Esophagus squamous epithelium (tissue), 4 donors: ENCODE measurements at regions not wholly inside any gene's neighbourhood (a gene's known extent, or its start where the extent isn't known, plus 50 kb on each side); places are given as distances from the start of the nearest gene placed in this dataset.

Experiments used
- POLR2A ChIP-seq, 4 donors: fragments of 450-650 bp; IDR thresholded peaks; one replicate each; pipeline ENCODE4 v1.6.1; 2017; ENCODE audit warnings: antibody characterized with exemption in 4 of 4, mild to moderate bottlenecking in 4 of 4, moderate library complexity in 3 of 4
- TF ChIP-seq, protein P1 (sequence below), 6 experiments: fragments of 450-650 bp in 4 of 6; fragments of 200-600 bp in 2 of 6; sonication (generic) in 2 of 6; IDR thresholded peaks; one replicate each; pipeline ENCODE4 v1.5.1; 2016 to 2019; ENCODE audit warnings: antibody characterized with exemption in 6 of 6, mild to moderate bottlenecking in 4 of 6, moderate library complexity in 4 of 6

DNA sequence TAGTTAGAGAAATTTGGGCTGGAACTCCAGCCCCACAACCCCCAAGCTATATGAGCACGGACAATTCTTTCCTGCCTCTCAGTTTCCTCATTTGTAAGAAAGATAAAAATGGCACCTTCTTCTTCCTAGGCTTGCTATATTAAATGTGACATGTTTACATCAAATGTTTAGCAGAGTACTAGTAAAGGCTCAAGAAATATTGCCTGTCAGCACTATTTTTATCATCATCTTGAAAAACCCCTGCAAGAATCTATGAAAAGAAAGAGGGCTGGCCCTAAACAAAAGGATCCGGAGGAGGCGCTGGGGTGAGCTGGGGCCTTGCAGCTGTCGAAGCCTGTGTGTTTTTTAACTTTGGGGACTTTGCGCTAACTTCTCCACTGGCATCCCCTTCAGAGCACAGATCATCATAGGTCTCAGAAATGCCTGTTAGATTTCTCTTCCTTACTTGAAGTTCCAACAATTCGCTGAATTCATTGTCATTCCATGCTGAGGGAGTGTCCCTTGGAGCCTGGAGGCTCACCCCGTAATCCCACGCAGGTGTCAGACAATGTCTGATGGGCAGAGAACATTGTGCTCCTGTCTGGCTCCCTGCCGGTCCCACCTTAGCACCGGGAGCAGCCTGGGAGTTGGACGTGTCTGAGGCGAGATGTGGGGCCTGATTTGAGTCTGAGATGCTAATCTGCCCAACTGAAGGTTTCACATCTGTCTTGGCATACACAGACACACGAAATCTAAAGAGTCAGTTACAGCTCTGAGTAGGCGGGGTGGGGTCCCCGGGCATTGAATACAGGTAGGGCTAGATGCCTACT is 206.8 kb downstream of the NUAK1 start:
- no peak for TF ChIP-seq POLR2A (IDR thresholded peaks at IDR 0.05)
- TF ChIP-seq, protein P1, sequence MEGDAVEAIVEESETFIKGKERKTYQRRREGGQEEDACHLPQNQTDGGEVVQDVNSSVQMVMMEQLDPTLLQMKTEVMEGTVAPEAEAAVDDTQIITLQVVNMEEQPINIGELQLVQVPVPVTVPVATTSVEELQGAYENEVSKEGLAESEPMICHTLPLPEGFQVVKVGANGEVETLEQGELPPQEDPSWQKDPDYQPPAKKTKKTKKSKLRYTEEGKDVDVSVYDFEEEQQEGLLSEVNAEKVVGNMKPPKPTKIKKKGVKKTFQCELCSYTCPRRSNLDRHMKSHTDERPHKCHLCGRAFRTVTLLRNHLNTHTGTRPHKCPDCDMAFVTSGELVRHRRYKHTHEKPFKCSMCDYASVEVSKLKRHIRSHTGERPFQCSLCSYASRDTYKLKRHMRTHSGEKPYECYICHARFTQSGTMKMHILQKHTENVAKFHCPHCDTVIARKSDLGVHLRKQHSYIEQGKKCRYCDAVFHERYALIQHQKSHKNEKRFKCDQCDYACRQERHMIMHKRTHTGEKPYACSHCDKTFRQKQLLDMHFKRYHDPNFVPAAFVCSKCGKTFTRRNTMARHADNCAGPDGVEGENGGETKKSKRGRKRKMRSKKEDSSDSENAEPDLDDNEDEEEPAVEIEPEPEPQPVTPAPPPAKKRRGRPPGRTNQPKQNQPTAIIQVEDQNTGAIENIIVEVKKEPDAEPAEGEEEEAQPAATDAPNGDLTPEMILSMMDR (IDR thresholded peaks at IDR 0.05): no peak
